ENCODE measurements at regions not wholly inside any gene's neighbourhood (a gene's known extent, or its start where the extent isn't known, plus 50 kb on each side); places are given as distances from the start of the nearest gene placed in this dataset.
"Not testable (repeated sequence)": the region's sequence is repeated elsewhere in the genome, so short reads cannot be mapped to it uniquely, and the experiment has no call there.

DNA sequence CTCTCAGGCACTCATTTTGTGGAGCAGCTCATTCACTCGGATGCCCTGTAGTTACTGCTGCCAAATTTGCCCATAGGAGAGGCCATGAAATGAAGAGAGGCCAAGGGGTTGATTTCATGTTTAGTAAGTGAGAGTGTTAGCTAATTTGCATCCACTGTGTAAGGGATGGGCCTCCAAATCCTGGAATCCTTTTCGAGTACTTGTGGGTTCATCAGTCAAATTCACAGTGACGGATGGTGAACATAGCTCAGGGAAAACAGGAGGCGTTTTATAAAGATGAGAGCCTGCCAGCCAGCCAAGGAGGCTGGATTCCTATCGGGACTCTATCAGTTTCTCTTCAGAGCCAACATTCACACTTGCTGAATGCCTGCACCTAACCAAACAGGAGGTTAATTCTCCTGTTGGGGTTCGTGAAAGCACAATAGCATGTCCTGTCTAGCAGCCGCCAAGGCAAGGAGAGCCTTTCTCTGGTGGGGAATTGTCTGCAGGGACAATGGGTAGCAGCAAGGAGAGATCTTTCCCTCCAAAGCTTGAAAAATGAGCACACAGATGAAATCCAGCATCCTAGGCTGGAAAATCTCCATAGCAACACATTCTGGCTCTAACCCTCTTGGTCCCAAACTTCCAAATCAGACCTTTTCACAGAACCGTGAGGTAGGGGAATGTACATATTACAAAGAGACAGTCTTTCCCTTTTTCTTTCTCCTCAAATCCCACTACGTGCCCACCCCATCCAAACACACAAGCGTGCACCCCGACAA, 231.4 kb upstream of the ECI2 start:
- DNase-seq: no peak

DNA sequence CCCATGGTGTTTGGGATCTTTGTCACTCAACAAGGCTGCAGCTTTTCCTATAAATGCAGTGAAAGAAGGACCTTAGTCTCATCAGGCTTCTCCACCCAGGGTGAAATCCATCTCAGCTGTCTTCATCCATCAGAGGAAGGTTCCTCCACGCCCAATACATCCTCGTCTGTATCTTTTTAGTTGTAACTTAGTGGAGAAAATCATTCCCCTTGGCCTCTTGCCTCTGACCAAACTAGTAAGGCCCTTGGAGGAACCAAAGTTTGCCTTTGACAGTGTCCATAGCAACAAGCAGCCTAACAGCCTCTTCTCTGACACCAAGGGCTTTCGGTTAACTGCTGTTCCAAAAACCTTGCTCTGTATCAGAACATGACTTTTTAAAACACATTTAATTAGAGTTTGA, 230.3 kb upstream of the ECI2 start:
- DNase-seq: no peak

DNA sequence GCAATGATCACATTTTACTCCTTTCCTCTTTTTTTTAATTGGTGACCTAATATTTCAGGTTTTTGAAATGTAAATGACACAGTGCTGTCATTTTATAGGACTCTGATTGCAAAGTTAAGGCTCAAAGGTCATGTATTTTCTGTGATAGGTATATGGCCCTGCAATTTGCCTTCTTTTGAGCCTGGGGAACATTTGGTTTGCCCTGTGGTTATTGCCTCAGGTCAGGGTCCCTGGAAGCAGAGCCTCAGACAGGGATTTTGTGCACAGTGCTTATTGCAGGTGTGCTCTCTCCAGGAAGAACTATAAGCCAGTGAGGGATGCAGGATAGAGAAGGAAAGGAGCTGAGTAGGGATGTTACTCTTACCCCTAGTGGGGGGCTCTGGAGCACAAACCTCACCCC, 229.3 kb upstream of the ECI2 start:
- DNase-seq: no peak

DNA sequence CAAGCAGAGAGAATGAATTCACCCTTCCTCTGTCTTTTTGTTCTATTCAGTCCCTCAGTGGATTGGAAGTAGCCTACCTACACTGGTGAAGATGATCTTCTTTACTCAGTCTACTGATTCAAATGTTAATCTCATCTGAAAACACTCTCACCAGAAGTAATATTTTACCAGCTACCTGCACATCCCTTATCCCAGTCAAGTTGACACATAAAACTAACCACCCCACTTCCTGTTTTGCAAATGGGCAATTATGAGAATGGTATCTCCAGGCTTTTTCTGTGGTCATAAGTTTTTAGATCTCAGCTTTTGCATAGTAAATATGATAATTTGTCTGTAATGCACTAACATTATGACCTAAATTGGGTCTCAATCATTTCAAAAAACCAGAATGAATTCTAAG, 228.8 kb upstream of the ECI2 start:
- no peak for DNase-seq

DNA sequence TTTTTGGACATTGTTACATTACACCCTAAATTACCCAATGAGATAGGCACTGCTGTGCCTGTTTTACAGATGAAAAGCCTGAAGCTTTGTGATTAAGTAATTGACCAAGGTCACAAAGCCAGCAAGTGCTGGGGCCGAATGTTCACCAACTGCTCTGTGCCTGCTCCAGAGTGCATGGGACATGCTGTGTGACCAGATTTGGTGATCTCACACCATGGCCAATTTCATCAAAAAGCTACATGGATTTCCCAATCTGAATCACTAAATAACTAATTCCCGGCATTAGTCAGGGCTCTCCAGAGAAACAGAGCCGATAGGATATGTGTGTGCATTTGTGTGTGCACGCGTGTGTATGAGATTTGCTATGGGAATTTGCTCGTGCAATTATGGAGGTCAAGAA, 228.3 kb upstream of the ECI2 start:
- no peak for DNase-seq

DNA sequence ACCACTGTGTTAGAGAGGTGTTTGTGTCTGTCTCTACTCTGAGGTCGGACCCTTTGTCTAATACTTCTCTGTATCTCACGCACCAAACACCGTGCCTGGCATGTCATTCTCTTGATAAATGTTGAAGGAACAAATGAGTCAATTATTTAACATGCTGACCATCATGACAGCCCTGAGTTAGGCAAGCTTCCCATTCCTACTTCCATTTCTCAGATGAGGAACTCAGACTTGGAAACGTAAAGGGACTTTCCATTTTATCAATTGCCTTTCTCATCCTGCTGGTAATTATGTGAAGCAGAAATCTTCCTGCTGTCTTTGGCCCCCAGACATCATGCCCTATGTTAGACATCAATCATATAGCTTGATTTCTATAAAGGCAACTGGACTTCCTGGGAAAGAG, 227.0 kb upstream of the ECI2 start:
- no peak for DNase-seq

DNA sequence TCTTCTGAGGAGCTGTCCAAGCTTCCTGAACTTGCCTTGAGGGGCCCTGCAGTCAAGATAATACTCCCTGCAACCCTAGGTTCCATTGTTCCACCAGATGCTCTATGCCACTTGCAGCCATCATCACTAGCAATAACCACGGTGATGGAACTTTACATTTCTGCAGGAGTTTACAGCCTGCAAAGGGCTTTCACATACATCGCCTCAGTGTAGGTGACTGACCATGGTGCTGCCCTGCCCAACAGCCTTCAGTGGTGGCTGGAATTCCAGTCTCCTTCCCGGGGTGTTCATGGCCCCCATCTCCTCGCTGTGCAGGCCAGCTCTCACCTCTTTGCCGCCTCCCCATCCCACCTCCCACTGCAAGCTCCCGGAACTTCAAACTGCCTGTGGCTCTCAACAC, 225.5 kb upstream of the ECI2 start:
- no peak for DNase-seq

DNA sequence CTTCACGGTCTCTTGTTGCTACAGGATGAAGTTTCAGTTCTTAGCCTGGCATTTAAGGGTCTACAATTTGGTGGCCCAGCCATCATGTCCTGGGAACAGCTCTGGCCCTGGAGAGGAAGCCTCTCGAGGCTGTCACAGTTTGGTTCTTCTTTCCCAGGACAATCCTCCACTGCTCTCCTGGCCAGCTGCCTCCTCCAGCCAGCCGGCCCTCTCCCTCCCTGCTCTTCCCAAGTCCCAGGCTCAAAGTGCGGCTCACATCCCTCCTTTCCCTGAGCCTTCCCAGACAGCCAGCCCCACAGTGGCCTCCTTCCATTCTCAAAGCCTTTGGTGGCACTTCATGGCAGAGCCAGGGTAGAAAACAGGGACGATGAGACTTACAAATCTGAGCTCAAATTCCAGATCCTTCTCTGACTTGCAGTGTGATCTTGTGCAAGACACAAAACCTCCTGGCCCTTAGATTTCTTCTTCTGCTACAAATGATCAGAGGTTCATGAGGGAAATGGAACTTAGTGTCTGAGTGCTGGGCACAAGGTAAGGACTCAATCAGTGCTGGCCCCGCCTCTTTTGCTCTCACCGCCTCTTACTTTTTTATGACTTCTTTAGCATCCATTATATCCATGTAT, 223.8 kb upstream of the ECI2 start:
- no peak for DNase-seq

DNA sequence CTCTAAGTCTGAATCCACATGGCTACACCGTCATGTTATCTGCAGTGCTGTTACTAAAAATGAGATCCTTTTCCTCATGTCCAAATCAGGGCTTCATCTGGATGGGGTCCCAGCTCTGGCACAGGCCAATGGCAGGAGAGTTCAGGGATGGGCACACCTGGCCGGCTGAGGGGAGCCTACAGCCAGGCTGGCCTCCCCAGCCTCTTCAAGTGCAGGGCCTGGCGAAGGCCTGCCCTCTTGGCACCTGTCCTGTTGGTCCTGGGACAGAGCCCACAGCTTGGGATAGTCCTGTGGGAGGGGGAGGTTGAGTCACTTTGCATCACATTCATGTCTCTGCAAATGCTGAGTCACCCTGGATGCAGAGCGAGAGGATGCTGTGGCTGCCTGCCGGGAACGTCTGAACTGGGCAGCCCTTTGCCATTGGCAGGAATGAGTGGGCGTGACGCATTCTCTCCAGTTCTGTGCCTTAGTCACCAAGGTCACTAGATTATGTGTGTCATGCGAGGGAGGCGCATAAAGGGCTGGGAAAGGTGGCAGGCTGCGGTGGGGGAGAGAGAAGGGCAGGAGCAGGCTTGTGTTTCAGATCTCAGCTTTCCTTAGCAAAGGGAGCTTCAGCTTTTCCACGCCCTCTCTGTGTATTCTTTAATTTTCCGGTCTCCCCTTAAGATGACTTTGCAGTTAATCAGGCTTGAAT, 223.2 kb upstream of the ECI2 start:
- no peak for DNase-seq

DNA sequence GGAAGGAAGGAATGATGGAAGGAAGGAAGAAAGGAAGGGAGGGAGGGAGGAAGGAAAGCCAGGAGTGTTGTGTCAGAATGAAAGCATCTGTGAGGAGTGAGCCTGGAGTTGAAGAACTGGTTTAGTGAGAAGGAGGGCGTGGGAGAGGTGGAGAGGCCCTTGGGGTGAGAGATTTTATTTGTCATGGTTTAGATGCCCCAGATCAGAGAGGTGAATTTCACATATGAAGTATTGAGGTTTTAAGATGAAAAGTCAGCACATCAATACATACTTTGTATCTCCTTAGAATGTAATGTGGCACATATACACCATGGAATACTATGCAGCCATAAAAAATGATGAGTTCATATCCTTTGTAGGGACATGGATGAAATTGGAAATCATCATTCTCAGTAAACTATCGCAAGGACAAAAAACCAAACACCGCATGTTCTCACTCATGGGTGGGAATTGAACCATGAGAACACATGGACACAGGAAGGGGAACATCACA, 222.3 kb upstream of the ECI2 start:
- DNase-seq: not testable (repeated sequence)

DNA sequence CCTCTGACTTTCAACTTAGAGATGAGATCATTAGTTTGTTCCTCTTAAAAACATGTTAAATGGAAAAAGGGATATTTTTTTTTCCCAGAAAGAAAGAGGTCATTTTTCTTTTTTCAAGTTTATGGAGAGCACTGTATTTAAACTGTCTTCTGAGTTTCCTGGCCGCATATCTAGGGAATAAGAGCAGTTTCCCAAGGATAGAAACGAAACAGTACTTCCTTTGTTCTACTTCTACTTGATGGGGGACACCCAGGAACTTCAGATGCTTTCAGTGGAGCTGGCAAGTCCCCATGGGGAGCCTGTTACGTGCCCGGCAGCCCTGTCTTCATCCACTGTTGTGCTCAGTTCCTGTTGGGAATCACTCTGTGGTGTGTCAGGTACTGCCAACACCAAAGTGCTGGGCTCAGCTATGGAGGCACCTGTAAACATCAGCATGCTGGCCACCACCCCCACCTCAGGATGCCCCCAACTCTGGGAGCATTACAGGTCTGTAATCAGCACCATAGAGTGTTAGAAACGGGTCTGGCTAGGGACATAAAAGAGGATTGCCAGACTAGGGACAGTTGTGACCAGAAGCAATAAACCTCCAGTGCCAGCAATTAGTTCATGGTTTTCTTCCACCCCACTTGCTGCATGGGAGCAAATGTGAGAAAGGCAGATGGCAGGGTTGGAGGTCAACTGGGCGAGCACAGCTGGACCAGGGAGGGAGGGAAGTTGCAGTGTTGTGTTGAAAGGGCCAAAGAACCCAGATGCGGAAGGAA, 221.7 kb upstream of the ECI2 start:
- DNase-seq: no peak

DNA sequence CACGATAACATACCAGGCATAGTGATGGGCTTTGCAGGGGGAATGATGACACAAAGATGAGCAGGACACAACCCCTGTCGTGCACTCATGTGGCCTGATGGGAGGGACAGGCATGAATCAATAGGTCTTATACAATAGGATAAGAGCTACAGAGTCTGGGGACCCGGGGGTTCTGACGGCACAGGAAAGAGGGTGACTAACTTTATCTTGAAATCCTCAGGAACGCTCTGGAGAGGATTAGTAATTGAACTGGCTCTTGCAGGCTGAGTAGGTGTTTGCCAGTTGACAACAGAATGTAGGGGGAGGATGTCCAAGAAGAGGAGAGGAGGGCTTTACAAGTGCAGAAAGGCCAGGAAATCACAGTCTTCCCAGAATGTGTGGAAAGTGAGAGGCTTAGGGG, 219.9 kb upstream of the ECI2 start:
- DNase-seq: no peak

DNA sequence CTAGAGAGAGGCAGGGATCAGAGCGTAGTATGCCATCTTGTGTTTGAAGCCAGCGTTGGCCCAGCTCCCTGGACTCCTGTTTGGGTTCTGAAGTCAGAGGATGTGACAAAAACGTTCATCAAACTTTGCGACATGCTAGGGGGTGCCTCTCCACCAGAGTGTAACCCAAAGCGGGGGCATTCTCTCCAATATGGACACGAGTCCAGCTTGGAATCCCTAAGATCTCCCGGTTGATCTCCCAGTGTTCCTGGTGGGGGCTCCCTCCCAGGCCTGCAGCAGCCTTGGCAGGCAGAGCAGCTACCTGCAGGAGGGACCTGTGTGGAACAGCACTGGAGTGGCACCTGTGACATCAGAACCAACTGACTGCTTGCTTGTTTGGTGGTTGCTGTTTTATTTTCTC, 218.8 kb upstream of the ECI2 start:
- no peak for DNase-seq

DNA sequence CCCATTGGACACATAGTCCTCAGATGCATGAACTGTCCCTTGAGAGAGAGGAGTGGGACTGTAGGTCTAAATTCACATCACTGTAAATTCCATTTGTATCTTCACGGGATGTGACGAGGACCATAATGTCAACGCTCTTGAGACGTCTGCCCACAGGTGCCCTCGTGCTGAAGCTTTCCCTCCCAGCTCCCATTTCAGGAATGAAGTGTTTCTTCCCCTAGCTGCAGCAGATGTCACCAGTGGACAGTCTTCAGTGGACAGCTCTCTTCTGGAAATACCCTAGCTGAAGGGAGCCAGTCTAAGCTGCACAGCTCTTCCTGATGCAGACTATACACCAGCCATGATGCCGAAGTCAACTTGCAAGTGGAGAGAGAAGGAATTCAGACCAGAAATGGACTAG, 217.4 kb upstream of the ECI2 start:
- DNase-seq: no peak

DNA sequence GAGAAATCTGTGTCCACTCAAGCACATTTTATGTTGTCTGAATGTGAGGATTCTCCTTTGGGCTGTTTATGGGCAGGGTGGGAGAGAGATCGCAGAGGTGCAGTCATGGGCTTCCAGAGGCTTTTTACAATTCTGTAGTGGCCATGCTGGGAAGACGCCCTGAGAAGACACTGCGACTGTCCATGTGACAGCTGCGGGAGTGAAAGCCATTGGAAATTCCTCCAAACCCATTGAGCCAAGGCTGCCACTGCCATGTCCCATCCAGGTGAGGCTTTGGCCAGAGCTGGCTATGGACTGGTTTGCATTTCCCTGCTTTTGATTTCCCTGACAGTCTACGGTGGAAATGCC, 216.9 kb upstream of the ECI2 start:
- DNase-seq: no peak

DNA sequence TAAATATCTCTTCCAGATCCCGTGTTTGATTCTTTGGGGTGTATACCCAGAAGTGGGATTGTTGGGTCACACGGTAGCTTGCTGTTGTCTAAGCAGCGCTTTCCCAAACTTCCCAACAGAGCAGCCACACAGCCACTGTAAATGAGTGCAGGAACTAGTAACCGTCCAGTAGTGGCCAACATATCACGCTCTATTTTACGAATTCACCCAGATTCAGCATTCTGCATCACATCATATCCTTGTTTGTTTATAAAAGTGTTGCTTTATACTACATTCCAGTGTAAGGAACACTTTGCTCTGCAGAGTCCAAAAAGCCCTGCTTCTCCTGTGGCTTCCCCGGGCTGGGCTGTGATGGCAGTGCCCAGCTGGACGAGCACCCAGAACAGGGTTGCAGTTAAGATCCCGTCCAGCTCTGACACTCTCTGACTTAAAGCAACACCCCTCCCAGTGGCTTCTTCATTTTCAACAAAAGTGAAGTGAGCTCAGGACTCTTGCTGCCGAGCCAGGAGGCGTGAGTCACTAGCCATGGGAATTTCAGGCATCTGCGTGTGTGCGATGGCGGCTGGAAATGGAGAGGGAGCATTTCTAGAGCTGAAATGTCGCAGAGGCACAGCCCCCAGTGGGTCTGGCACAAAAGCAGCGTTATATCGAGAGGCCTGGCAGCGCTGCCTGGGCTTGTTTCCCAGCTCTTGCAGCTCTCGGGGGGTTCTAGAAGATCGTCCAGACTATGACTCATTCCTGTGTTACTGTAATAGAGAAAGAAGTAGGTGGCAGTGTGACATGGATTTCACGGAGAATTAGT, 216.3 kb upstream of the ECI2 start:
- no peak for DNase-seq

DNA sequence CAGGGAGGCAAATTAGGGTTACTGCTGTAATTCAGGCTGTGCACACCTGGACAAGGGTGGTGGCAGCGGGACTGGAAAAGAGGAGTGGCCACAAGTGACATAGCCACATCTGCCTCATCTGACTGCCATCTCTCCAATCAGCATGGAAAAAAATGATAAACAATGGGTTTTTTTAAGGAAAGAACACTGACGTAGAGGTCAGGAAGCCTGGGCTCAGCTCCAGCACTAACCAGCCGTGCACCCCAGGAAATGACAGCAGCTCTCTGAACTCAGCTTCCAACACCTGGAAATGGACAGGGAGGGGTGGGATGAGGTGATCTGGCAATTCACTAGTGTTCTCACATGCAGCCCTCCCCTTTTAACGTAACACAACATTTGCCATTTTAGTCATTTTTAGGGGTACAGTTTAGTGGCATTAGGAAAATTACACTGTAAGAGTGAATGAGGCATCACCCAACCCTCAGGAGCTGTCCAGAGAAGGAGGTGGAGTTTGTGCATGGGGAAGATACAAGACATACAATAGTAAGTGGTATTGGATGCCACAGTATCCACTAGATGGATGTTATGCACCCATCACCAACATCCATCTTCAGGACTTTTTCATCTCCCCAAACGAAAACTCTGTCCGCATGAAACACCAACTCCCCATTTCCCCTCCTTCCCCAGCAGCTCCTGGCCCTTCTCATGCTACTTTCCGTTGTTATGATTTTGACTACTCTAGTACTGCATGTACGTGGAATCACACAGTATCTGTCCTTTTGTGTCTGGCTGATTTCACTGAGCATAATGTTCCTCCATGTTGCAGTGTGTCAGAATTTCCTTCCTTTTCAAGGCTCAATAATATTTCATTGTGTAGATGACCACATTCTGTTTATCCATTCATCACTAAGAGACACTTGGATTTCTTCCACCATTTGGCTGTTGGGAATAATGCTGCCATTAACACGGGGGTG, 215.5 kb upstream of the ECI2 start:
- DNase-seq: no peak

DNA sequence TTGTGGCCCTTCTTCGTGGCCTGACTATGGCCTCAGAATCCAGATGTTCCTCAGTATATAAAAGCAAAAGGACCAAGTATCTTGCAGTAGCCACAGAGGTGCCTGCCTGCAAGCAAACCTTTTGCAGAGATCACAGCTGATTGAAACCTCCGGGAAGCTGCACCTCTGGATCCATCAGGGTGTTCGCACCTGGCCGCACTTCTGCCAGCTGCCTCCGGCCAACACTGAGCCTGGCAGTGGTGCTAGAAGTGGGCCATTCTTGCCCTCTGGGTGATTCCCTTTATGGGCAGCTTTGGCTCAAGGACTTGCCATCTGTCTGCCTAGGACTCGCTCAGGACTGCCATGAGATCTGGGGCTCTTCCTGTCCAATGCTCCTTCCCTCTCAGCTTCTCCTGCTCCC, 214.6 kb upstream of the ECI2 start:
- DNase-seq: no peak

DNA sequence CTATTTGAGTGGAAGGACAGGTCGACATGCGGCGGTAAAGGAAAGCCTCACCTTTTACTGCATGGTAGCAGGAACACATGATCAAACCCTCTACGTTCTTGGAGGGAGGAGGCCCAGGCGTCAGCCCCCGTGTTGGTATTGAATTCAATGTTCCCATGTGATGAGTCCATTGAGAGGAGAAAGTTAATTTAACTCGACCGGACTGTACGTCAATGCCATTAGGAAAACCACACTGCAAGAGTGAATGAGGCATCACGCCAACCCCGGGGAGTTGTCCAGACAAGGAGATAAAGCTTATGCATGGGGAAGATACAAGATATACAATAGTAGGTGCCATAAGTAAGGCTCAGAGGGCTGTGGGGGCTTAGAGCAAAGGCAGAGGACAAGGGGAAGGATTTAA, 213.9 kb upstream of the ECI2 start:
- no peak for DNase-seq

DNA sequence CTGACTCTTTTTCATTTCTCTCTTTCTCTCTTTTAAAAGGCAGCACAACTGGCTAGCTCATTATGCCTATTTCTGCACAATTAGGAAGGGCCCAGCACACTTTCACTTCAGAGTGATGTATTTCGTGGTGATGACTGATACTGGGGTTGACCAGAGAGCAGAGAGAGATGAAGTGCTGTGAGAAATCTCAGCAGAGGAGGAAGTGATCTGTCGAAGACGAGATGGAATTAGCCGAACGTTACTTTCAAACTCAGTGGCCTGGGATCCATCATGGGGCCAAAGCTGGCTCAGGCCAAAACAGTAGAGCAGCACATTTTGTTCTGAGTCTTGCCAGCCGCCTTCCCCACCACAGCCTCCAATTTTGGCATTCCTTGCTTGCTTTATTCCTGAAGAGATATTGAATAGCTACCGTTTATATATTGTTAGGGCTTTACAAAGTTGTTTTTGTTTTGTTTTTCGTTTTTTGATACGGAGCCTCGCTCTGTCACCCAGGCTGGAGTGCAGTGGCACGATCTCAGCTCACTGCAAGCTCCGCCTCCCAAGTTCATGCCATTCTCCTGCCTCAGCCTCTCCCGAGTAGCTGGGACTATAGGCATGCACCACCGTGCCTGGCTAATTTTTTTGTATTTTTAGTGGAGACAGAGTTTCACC, 213.2 kb upstream of the ECI2 start:
- DNase-seq: no peak

DNA sequence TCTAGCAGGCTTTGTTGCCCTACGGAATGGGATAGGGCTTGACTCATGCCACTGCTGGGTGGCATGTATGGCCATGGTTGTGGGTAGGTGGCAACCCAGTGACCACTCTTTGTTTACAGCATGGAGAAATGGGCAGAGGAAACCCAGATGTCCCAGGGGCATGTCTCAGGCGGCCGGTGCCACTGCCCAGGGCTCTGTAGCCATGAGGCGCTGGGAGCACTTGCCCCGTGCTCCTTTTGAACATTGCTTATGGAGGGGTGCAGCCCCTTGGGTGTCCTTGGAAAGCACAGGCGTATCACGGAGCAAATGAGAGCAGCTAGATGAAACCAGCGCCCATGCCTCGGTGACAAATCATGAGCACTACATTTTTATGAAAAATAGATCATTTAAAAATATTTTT, 212.5 kb upstream of the ECI2 start:
- no peak for DNase-seq
